GM15510 (cell line): ENCODE measurements at regions not wholly inside any gene's neighbourhood (a gene's known extent, or its start where the extent isn't known, plus 50 kb on each side); places are given as distances from the start of the nearest gene placed in this dataset.

ENCODE experiments used
- POLR2A ChIP-seq: IDR thresholded peaks from 3 replicates; pipeline ENCODE4 v1.6.1; 2011; ENCODE audit warnings: borderline replicate concordance; ENCODE audit not compliant: insufficient read length; ENCODE audit errors: extremely low read depth

DNA sequence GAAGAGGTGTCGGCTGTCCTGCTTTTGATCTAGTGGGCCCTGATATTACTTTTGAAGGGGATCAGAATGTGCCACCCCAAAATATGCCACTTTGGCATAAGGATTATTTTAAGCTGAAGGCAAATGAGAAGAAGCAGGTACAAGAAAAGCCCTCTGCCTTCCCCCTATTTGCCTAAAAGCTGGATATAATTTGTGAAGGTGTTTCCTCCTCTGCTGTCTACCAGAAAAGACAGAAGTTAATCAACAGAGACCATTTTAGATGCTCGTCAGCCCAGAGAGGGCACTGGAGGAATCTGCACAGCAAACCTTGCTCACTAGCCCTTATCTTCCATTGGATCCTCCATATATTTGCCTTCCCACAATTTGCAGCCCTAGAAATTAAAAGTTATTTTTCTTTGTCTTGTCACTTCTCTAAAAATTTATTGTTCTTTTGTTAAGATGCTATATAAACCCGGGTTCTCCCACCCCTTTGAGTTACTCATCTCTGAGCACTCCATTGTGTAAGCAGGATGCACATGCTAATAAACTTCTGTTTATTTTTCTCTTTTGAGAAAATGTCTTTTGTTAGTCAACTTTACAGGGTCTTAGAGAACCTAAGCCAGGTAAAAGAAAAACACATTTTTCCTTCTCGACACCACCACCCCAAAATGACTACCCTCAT lies 163.2 kb upstream of the SLC1A4 start:
- no peak for TF ChIP-seq POLR2A

DNA sequence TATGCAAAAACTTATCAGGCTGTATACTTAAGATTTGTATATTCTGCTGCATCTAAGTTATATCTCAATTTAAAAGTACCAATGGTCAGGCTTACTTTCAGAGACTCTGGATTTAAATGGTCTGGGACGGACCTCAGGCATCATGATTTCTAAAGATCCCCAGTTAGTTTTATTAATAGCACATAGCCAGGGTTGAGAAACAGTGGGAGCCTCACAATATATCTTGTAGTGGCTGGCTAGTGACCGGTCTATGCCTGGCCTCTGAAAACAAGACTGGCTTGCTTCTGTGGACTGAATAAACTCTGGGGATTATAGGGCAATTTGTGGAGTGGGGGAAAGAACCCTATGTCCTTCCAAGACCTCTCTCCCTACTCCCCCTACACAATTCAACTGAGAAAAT lies 162.5 kb upstream of the SLC1A4 start:
- no peak for TF ChIP-seq POLR2A

DNA sequence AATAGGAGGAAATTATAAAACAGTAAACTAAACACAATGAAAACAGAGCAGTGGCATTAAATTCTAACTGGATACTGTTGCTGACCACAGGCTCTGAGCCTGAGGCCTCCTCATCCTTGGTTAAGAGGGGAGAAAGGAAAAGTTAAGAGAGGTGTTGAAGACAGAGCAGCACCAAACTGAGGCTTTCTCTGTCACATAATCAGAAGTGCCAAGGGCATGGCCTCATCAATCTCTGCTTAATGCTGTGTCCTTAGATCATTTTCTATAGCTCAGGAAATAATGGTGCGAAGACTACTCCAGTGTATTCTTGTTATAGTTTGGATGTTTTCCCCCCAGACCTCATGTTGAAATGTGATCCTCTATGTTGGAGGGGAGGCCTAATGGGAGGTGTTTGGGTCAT lies 160.9 kb upstream of the SLC1A4 start:
- no peak for TF ChIP-seq POLR2A

DNA sequence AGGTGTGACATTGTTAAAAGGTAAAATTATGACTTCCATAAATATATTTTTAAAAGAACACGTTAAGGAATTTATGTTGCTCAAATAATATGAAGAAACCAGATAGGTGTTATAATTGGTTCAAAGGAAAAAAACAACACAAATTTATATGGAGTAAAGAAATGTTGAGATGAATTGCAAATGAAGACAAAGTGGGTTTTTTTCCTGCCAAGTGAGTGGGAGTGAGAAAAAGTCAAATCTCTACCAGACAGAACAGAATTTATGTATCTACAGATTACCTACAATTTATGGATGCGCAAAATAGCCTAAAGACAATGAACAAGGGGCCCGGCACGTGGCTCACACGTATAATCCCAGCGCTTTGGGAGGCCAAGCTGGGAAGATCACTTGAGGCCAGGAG lies 159.7 kb upstream of the SLC1A4 start:
- no peak for TF ChIP-seq POLR2A

DNA sequence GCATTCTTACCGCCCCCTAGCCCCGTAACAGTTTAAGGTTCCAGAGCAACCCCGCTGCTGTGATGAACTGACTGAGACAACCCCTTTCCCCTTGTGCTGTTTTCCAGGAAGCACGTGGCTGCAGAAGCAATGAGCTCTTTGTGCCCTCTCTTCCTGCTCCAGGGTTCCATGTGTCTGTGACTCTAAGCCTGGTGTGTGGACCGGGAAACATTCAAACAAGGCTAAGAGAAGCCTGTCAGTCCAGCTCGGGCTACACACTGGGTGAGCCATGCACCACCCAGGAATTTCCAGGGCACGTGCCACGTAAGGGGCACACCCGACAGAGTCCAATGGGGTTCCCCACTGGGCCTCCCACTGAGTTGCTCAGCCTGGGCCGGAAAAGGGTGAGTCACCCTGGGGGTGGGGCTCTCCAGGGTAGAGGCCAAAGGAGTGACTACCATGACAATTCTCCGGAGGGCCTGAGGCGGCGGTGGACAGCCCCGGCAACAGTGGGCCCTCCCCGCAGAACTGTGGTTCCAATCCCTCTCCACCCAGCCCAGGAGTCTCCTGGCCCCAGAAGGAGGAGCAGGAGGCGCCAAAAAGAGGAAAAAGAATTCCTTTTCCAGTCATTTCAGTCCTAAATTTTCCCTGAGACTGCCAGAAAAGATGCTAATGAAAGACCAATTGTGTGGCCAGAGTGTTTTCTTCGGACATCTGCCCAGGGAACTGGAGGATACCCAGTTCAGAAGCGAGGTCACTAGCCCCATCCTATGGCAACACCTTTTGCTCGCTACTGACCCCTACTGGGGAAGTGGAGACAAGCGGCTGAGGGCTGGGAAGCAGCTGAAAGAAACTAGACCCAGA lies 157.8 kb upstream of the SLC1A4 start:
- TF ChIP-seq POLR2A = peak; percentile 37

DNA sequence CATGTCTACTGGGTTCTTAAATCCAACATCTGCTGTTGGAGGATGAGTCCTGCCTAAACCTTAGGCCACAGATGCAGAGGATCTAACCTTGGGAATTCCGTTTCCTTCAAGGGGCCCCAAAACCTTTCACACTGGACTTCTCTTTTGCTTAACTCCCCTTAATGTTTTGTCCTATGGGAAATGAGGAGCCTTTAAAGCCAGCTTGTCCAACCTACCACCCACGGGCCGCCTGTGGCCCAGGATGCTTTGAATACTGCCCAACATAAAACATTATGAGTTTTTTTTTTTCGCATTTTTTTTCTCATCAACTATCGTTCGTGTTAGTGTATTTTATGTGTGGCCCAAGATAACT lies 157.2 kb upstream of the SLC1A4 start:
- no peak for TF ChIP-seq POLR2A

DNA sequence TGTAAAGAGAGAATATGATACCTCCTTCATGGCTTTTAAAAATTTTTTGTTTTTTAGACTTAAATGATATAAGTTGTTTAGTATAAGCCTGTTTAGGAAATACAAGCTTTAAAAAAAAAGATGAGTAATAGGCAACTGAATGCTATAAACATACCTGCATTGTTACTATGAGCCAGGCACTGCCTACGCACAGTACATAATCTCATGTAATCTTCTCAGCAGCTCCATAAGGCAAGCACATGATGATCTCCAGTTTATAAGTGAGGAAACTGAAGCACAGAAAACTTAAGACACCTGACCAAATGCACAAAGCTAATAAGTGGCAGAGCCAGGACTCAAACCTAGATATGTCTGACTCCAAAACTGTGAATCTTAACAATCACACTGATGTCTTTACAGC lies 156.3 kb upstream of the SLC1A4 start:
- no peak for TF ChIP-seq POLR2A

DNA sequence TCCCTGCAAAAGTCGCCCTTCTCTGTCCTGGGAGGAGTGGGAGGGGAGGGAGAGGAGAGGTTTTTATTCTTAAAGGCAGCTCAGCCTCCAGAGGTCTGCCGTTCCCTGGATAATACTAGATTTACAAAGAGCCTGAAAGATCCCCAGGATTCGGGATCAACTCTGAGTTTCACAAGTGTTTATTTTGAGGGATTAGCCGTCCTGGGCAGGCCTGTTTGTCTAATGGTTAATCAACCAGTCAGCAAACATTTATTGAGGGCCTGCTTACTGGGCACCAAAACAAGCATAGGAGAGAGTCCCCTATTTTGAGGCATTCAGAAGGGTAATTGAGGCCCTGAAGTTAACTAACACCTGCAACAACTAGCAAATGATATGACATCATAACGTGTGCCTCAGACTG lies 152.6 kb upstream of the SLC1A4 start:
- TF ChIP-seq POLR2A = no peak

DNA sequence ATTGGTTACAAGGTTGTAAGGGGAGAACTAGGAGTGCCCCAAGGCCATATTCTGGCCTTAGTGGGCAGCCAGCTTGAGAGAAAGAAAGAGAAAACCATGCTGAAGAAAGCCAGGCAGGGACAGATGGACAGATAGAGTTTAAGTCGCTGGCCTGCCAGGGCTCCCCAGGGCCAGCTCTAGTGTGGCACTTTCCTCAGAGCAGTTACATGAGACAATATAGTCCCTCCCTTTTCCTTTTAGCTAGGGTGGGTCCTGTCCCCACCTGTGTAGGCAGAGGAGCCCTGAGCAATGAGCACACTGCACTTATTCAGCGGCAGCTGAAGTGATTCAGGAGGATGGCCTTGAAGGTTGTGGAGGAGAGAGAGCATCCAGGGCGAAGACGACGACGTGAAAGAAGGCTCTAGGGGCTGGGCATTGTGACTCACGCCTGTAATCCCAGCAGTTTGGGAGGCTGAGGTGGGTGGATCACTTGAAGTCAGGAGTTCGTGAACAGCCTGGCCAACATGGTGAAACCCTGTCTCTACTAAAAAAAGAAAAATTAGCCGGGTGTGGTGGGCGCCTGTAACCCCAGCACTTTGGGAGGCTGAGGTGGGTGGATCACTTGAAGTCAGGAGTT lies 152.0 kb upstream of the SLC1A4 start:
- no peak for TF ChIP-seq POLR2A

DNA sequence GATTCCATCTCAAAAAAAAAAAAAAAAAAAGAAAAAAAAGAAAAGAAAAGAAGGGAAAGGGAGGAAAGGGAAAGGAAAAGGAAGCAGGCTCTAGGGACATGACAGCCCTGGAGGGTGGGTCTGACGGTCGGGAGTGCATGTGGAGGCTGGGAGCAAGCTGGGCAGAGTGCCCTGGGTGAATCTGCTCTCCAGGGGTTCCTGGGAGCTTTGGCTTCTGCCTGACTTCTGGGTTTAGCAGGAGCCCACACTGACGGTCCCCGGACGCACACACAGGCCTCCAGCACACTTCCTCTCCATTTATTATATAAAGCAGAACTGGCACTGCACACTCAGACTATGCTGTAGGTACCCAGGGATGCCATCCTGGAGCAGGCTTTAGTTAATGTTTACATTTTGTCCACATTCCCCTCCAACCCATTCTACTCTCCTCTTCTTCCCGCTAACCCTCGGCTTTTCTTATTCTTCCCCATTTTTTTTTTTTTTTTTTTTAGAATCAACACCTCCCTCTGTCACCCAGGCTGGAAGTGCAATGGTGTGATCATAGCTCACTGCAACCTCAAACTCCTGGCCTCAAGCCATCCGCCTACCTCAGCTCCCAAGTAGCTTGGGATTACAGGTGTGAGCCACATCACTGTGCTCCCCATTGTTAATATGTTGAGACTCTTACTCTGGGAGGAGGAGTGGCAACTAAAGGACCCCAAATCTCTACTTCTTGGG lies 151.1 kb upstream of the SLC1A4 start:
- no peak for TF ChIP-seq POLR2A

DNA sequence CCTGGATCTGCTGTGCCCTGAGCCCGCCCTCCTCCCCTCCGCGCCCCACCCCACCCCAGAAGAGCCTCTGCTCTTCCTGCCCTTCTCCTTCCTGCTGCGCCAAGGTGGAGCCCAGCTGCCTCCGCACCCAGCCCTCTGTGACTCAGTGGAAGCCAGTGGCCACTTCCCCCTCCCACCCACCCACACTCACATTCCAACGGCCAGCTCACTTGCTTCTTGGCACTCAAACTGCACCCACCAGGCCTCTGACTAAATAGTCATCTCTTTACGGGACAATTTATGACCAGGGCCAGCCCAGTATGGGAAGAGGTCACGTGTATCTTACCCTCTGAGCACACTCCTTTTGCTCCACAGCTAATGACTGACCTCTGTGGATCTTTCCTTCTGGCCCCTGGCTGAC lies 150.4 kb upstream of the SLC1A4 start:
- TF ChIP-seq POLR2A = no peak

DNA sequence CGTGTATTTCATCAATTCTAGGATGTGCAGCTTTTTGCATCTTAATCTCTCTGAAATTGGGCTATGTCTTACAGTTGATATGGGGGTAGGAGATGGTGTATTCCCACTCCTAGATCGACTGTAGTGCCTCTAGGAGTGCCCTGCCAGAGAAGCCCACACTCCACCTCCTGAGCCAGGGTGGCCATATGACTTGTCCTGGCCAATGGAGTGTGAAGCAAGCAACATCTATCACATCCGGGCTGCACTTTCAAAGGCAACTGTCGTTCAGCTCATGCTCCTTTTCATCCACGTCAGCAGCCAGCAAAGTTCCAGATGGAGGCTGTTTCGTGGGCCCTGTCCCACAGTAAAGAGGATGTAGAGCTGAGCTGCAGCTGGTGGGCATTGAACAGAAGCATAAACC lies 149.4 kb upstream of the SLC1A4 start:
- peak; percentile 50 for TF ChIP-seq POLR2A

DNA sequence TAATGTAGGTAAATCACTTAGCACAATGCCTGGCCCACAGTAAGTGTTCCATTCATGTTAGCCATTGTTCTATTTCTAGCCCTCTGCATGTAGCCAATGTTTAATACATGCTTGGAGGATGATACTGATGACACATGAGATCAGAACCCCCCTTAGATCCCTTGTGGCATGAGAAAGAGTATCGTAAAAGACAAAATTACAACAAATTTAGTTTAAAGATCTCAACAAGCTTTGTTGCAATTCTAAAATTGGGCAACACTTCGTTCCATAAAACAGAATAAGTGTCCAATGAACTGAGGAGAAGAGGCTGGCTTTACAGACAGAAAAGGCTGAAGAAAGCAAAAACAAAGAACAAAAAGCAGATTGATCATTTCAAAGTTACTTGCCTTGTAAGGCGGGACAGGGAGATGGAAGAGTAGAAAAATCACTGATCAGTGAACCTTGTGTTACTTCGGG lies 148.7 kb upstream of the SLC1A4 start:
- TF ChIP-seq POLR2A = no peak

DNA sequence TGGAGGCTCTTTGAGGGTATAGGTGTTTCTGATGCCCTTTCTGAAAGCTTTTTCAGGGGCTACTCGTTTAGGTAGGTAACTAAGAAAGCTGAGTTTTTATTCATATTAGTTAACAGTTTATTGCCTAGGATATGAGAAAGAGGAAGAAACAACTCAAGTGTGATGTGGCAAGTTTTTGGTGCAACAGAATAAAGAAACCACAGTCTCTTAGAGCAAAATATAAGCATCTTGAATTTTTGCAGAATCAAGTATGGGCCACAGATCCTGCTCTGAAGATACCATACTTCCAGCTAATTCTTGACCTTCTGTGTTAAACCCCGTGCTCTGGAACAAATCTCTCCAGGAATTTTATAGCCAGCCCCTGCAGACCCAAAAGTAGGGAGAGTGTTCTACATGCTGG lies 147.7 kb upstream of the SLC1A4 start:
- TF ChIP-seq POLR2A = no peak

DNA sequence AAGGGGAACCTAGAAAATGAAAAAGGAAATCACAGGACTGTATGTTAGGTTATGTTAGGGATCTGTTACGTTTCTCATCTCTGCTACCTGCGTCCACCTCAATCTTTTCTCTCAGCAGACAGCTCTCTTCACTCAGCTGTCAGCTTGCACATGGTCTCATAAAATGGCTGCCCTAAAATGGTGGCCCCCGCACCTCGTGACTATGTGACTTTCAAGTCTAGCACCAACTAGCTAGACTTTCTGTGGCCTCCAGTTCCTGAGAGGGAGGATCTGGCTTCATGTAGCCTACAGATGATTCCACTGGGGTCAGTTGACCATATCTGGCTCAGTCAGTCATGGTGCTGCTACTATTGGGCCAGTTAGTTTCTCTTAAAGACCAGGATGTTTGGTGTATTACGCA lies 147.2 kb upstream of the SLC1A4 start:
- TF ChIP-seq POLR2A = no peak
